Hepatocyte (in vitro differentiated cells): ENCODE measurements at regions not wholly inside any gene's neighbourhood (a gene's known extent, or its start where the extent isn't known, plus 50 kb on each side); places are given as distances from the start of the nearest gene placed in this dataset.

Experiments used
- EZH2 ChIP-seq: fragments of 200-600 bp; sonication (generic); IDR thresholded peaks from 2 replicates; pipeline ENCODE4 v1.6.1; 2016; ENCODE audit warnings: antibody characterized with exemption, mild to moderate bottlenecking, borderline replicate concordance
- EZH2phosphoT487 ChIP-seq: fragments of 200-600 bp; sonication (generic); IDR thresholded peaks from one replicate; pipeline ENCODE4 v1.6.1; 2018; ENCODE audit warnings: antibody characterized with exemption, mild to moderate bottlenecking, low read depth, moderate library complexity; ENCODE audit not compliant: unreplicated experiment, severe bottlenecking
- TF ChIP-seq, protein P1 (sequence below): fragments of 200-600 bp; sonication (generic); IDR thresholded peaks from 2 replicates; pipeline ENCODE4 v1.5.1; 2016; ENCODE audit warnings: antibody characterized with exemption, mild to moderate bottlenecking; ENCODE audit not compliant: poor library complexity

DNA sequence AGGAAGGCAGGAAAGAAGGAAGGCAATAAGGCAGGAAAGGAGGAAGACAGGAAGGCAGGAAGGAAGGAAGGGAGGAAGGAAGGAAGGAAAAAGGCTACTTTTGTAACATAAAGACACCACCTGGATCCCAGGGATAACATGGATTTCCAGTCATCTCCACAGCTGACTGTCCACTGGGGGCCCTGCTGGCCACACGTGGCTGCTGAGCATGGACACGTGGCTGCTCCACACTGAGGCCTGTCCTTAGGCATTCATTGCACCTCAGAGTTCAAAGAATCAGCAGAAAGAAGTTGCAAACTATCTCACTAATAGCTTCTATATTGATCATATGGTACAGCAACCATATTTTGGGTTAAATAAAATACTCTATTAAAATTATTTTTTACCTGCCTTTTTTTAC is 130.2 kb upstream of the SALL3 start:
- TF ChIP-seq, protein P1, sequence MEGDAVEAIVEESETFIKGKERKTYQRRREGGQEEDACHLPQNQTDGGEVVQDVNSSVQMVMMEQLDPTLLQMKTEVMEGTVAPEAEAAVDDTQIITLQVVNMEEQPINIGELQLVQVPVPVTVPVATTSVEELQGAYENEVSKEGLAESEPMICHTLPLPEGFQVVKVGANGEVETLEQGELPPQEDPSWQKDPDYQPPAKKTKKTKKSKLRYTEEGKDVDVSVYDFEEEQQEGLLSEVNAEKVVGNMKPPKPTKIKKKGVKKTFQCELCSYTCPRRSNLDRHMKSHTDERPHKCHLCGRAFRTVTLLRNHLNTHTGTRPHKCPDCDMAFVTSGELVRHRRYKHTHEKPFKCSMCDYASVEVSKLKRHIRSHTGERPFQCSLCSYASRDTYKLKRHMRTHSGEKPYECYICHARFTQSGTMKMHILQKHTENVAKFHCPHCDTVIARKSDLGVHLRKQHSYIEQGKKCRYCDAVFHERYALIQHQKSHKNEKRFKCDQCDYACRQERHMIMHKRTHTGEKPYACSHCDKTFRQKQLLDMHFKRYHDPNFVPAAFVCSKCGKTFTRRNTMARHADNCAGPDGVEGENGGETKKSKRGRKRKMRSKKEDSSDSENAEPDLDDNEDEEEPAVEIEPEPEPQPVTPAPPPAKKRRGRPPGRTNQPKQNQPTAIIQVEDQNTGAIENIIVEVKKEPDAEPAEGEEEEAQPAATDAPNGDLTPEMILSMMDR: no peak
- TF ChIP-seq EZH2 (no peak), EZH2phosphoT487 (no peak)
